Activated CD8-positive, alpha-beta memory T cell treated with anti-CD3 and anti-CD28 coated beads, Interleukin-2, amount 10 ng/mL, durations not matched to agents 7 days and 5 days (primary cell): ENCODE measurements at regions not wholly inside any gene's neighbourhood (a gene's known extent, or its start where the extent isn't known, plus 50 kb on each side); places are given as distances from the start of the nearest gene placed in this dataset.
A peak's percentile ranks its signal among the peaks of the same experiment; 100 is the strongest.

Source experiments
- ATAC-seq: fragments of 150-1000 bp; cut with Tn5 transposase; one replicate; pipeline ENCODE4 v1.10.0; 2021; ENCODE audit warnings: moderate library complexity
- CTCF ChIA-PET: fragments of 350-600 bp; sonication (Branson Sonifier 250); formaldehyde crosslinking; loops from one replicate; lab custom pipeline; 2021; ENCODE audit warnings: antibody characterized with exemption; lab: Charles Lee
- DNase-seq: peaks from one replicate; pipeline ENCODE4 v3.0.0-alpha.2; 2020
- H3K27ac Mint-ChIP-seq: one replicate; pipeline ENCODE4 v1.8.0; 2021; ENCODE audit warnings: mild to moderate bottlenecking, mixed read lengths
- H3K27me3 Mint-ChIP-seq: one replicate; pipeline ENCODE4 v1.8.0; 2021; ENCODE audit warnings: mixed read lengths
- H3K36me3 Mint-ChIP-seq: one replicate; pipeline ENCODE4 v1.8.0; 2021; ENCODE audit warnings: mild to moderate bottlenecking, mixed read lengths
- H3K4me1 Mint-ChIP-seq: one replicate; pipeline ENCODE4 v1.8.0; 2021; ENCODE audit warnings: mixed read lengths
- H3K4me3 Mint-ChIP-seq: one replicate; pipeline ENCODE4 v1.8.0; 2021; ENCODE audit warnings: mild to moderate bottlenecking, moderate library complexity, mixed read lengths
- H3K9me3 Mint-ChIP-seq: one replicate; pipeline ENCODE4 v1.8.0; 2022; ENCODE audit warnings: low read depth, mixed read lengths

DNA sequence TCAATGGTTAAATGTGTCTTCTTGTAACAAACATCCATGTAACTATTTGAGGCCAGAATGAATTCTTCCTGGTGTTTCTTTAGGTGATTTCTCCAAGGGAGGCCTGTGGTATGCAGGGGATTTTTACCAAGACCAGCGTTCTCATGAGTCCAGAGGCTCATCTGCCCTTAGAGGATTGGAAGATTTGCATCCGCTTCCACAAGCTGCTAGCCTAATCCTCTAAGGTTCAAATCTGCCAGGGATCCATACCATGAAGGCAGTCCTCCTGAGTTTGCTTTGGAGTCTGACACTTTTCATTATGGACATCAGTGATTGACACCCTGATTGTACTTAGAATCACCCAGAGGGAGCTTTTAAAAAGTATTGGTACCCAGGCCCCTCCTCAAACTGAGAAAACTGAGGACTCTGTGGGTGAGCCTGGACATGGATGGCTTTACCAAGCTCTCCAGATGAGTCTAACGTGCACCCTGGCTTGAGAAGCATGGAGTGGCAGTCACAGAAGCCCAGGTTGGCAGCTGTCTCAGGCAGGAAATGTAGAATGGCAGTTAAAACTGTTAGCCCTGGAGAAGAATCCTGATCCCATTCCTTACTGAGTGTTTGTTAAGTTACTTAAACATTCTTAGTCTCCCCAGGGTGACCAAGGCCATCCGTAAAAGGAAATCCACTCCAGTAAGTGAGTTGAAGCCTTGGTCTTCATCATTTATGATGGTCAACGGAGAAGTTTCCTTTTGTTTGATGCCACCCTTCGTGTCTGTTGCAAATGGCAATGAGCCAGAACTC lies 95.3 kb upstream of the RMDN2 start:
- H3K4me3 Mint-ChIP-seq, result no peak overlapping the region
- no peaks in the 10 kb centered on the region for H3K9me3 Mint-ChIP-seq
- ATAC-seq (no peak), DNase-seq (no peak)
- peaks cover 6% of the 10 kb centered on the region for H3K4me1 Mint-ChIP-seq
- no peaks in the 10 kb centered on the region for H3K27me3 Mint-ChIP-seq
- H3K36me3 Mint-ChIP-seq, result no peaks in the 10 kb centered on the region
- H3K27ac Mint-ChIP-seq, result no peak overlapping the region
- CTCF ChIA-PET, result interaction anchor here (1.6 to 11.1 kb wide), 3 partner anchors 47 to 433 kb away, joined by 4 to 107 read pairs (median 57); no protein-coding TSS in a partner anchor

DNA sequence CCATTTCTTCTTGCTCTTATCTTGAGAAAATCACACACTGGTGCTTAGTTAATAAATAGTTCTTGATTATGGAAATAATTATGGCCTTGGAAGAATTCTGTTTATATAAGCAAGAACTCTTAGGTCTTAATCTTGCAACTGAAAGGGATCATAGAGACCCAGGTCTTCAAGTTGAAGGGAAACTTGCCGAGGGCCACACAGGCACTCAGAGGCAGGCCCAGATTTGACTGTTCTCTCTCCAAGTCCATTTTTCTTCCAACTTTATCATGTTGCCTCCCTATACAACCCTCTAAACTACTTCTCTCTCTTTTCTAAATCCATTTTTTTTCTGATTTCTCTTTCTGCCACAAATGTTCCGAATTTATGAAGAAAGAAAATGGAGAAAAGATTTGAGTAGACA lies 94.5 kb upstream of the RMDN2 start:
- H3K27me3 Mint-ChIP-seq, result no peaks in the 10 kb centered on the region
- DNase-seq (no peak), ATAC-seq (no peak)
- no peaks in the 10 kb centered on the region for H3K9me3 Mint-ChIP-seq
- CTCF ChIA-PET, result interaction anchor here (1.2 to 11.1 kb wide), 4 partner anchors 46 to 434 kb away, joined by 3 to 107 read pairs (median 30); no protein-coding TSS in a partner anchor
- no peak overlapping the region for H3K4me3 Mint-ChIP-seq
- no peak overlapping the region for H3K27ac Mint-ChIP-seq
- H3K36me3 Mint-ChIP-seq, result no peaks in the 10 kb centered on the region
- H3K4me1 Mint-ChIP-seq, result peaks cover 6% of the 10 kb centered on the region

DNA sequence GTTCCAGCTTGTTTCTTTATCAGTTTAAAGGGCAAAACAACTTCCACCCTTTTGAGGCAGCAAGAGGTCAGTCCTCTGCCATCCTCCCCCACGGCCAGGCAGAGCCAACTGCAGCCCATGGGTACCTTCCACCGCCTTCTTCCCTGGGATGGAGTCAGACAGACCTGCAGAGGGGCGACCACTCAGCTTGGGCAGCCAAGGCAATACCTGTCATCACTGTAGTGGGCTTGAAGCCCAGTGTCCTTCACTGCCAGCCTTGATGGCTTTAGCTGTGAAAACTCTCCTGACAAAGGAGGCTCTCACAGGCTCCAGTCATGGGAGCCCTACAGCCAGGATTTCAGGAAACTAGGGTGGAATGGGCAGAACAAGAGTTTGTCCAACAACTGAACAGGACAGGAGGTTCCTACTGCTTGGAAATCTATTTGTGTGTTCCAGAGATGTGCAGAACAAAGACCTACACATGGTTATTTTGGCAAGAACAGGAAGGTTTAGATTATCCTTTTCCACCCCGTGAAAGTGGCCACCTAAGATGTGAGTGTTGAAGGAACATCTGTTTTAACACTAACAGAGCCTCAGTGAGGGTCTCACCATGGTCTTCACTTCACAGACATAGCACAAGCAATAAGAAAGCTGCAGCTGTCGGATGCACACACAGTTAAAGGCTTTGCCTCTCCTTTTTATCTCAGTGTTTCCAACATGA lies 93.9 kb upstream of the RMDN2 start:
- H3K4me3 Mint-ChIP-seq, result no peak overlapping the region
- DNase-seq (no peak), ATAC-seq (no peak)
- CTCF ChIA-PET, result interaction anchor here (1.2 to 11.1 kb wide), 12 partner anchors 41 to 651 kb away, joined by 3 to 107 read pairs (median 12); no protein-coding TSS in a partner anchor
- no peaks in the 10 kb centered on the region for H3K9me3 Mint-ChIP-seq
- H3K27ac Mint-ChIP-seq, result no peak overlapping the region
- no peaks in the 10 kb centered on the region for H3K36me3 Mint-ChIP-seq
- H3K4me1 Mint-ChIP-seq, result peaks cover 6% of the 10 kb centered on the region
- no peaks in the 10 kb centered on the region for H3K27me3 Mint-ChIP-seq

DNA sequence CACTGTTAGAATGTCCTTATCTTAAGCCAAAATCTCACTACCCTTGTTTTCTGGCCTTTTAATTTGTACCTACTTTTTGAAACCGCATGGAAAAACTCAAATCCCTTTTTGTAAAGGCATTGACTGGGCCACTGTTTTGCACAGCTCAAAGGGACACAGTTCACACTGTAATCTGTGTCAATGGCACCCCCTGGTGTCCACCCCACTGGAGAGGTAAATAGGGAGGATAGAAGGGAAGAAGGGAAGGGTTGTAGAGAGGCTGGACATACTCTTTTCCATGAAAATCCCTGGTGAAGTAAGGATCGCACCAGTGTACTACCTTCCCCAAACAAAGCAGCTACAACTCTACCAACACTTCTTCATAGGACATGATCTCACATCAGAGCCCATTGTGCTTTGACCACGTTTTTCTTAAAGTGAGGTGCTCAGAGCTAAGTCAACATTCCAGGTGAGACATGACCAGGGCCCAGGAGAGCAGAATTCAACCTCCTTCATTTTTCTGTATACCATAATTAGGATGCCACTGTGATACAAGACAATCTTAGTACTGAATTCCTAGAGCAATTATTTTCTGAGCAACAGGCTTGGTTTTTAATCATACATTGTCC lies 92.4 kb upstream of the RMDN2 start:
- DNase-seq (peak; percentile 87), ATAC-seq (peak; percentile 93)
- Mint-ChIP-seq H3K9me3 (no peaks in the 10 kb centered on the region), H3K36me3 (no peaks in the 10 kb centered on the region), H3K4me1 (peaks cover 16% of the 10 kb centered on the region), H3K27me3 (no peaks in the 10 kb centered on the region), H3K27ac (no peak overlapping the region), H3K4me3 (no peak overlapping the region)
- CTCF ChIA-PET, result interaction anchor here (0.6 to 11.1 kb wide), 41 partner anchors 10 to 663 kb away, joined by 3 to 107 read pairs (median 4); no protein-coding TSS in a partner anchor

DNA sequence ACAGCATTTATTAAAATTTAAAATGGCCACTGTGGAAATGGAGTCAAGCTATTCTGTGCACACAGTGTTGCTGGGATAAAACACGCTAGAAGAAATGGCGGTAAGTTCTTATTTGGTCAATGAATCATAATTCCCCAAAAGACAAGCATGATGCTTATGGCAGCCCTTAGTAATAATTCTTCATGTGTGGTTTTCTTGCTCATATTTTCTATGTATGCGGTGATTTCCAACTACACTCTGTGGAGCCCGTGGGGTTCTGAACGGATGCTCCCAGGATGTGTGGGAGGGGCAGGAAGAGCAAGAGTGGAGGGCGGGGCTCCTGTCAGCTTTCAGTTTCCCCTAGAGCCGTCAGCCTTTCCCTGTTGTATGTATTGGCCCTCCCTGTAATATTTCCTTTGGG lies 91.7 kb upstream of the RMDN2 start:
- DNase-seq (no peak), ATAC-seq (no peak)
- Mint-ChIP-seq H3K9me3 (no peaks in the 10 kb centered on the region), H3K27me3 (no peaks in the 10 kb centered on the region), H3K27ac (no peak overlapping the region), H3K4me3 (no peak overlapping the region), H3K36me3 (no peaks in the 10 kb centered on the region), H3K4me1 (peaks cover 16% of the 10 kb centered on the region)
- CTCF ChIA-PET, result interaction anchor here (0.6 to 11.1 kb wide), 34 partner anchors 10 to 664 kb away, joined by 3 to 107 read pairs (median 4); no protein-coding TSS in a partner anchor

DNA sequence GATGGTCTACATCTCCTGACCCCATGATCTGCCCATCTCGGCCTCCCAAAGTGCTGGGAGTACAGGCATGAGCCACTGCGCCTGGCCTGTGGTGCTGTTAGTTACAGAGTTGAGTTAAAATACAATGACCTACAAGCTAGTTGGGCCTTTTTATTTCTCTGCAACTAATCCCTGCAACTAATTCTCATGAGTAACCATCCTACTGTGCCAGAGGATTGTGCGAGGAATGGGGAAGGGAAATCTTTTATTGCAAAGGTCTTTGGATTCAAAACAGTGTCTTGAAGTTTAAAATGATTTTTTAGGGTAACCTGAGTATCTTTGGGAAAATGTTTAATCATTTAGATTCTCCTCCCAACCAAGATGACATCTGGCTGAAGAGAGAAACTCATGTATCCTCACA lies 88.8 kb upstream of the RMDN2 start:
- DNase-seq (no peak), ATAC-seq (no peak)
- Mint-ChIP-seq H3K27ac (no peak overlapping the region), H3K36me3 (no peaks in the 10 kb centered on the region), H3K4me3 (no peak overlapping the region), H3K27me3 (no peaks in the 10 kb centered on the region), H3K4me1 (peaks cover 10% of the 10 kb centered on the region), H3K9me3 (no peaks in the 10 kb centered on the region)
- CTCF ChIA-PET, result interaction anchor here (1.0 to 11.1 kb wide), 4 partner anchors 41 to 440 kb away, joined by 3 to 107 read pairs (median 10); no protein-coding TSS in a partner anchor

DNA sequence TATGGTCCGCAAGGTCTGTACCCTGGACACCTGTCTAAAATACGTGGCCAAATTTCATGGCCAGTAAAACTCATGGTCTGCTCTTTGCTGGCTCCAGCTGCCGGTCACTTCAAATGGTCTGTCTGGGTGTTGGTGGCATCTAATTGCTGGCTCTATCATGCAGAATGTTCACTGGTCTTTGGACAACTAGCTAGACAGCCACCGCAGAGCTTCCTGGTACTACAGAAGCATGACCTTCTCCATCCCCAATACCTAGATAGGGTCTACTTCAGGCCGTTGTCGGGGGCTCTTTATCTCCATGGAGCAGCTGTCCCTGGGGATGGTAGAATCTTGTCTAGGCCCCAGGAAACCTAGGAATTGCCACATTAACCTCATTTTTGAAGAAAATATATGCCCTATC lies 88.4 kb upstream of the RMDN2 start:
- DNase-seq, result no peak
- no peak for ATAC-seq
- Mint-ChIP-seq H3K9me3 (no peaks in the 10 kb centered on the region), H3K27me3 (peaks cover 4% of the 10 kb centered on the region), H3K4me1 (peaks cover 10% of the 10 kb centered on the region), H3K27ac (no peak overlapping the region), H3K4me3 (no peak overlapping the region), H3K36me3 (no peaks in the 10 kb centered on the region)
- CTCF ChIA-PET, result interaction anchor here (1.0 to 11.1 kb wide), 5 partner anchors 12 to 441 kb away, joined by 3 to 107 read pairs (median 4); no protein-coding TSS in a partner anchor

DNA sequence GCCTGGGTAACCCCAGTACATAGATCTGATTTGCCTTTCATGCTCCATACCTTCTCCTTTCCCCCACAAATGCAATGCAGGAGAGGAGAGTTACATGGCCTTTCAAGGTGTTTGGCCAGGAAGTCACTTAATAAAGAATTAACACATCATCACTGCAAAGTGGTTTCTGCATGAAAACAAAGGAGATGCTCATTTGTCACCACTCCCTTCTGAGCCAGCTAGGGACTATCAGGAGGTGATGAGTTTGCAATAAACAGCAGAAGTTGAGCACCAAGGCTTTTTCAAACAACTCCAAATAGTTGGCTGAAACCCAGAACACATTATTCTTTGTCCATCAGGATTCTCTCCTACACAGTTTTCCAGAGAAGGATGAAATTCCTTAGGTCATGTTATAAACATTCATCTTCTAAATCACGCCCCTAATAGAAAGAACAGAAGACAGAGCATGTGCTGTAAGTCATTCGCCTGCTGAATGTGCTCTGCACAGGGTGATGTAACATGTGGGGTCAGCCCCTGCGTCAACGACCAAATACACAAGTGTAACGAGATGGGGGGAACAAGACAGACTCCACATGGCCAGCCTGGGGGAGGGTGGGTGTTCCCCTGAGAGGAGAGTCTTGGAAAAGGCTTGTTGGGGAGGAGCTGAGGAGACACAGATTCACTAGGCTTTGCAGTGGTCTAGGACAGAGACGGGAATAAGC lies 87.3 kb upstream of the RMDN2 start:
- H3K27me3 Mint-ChIP-seq, result peaks cover 10% of the 10 kb centered on the region
- DNase-seq, result no peak
- peaks cover 10% of the 10 kb centered on the region for H3K4me1 Mint-ChIP-seq
- H3K36me3 Mint-ChIP-seq, result no peaks in the 10 kb centered on the region
- no peaks in the 10 kb centered on the region for H3K9me3 Mint-ChIP-seq
- CTCF ChIA-PET, result interaction anchor here (1.5 to 11.1 kb wide), 4 partner anchors 13 to 442 kb away, joined by 3 to 107 read pairs (median 11); no protein-coding TSS in a partner anchor
- ATAC-seq, result no peak
- no peak overlapping the region for H3K4me3 Mint-ChIP-seq
- no peak overlapping the region for H3K27ac Mint-ChIP-seq

DNA sequence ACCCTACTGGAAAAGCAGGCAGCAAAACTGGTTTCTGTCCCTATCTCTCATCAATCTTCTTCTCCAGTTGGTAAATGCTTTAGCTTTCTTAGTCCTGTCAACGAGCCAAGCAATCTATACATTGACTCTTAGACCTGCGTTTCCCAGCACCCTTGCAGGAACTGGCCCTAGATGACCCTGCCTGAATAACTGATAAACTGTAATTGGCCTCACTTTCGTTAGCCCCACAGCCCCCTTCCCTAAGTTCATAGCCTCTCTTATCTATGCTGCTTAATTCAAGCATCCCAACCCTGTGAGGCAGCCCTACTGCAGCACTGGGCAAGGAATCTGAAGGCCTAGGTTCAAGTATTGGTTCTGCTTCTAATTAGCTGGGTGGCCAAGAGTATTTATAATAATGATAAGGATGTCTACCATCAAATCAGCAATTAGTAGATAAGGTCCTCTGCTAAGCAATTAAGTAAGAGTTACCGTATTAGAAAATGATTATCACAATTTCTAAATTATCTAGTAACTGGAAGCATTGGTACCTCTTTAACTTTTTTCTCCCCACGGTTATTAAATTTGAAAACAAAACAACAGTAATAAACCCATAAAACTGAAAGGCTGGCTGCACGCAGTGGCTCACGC lies 86.4 kb upstream of the RMDN2 start:
- ATAC-seq, result no peak
- peaks cover 10% of the 10 kb centered on the region for H3K4me1 Mint-ChIP-seq
- no peak for DNase-seq
- no peak overlapping the region for H3K27ac Mint-ChIP-seq
- CTCF ChIA-PET, result interaction anchor here (11.1 kb wide), 1 partner anchor 38 kb away, joined by 107 read pairs; no protein-coding TSS in a partner anchor
- H3K36me3 Mint-ChIP-seq, result no peaks in the 10 kb centered on the region
- peaks cover 15% of the 10 kb centered on the region for H3K27me3 Mint-ChIP-seq
- H3K4me3 Mint-ChIP-seq, result no peak overlapping the region
- H3K9me3 Mint-ChIP-seq, result no peaks in the 10 kb centered on the region

DNA sequence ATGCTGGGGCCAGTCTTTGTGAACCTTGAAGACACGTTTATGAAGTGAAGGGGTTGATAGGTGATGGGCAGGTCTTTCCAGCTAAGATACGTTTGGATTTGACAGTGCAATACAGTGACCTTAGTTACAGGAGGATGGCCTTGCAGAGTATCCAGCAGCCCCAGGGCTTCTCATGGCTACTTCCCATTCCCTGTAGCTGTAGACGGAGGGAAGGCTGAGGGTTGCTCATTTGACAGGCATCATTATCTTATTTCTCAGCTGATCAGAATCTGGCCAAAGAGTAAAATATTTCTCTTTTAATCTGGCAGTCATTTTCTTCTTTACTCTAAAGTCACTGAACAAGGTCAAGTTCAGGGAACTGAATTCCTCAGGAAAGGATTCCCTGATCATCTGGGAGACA lies 85.1 kb upstream of the RMDN2 start:
- DNase-seq (no peak), ATAC-seq (no peak)
- Mint-ChIP-seq H3K27me3 (peaks cover 21% of the 10 kb centered on the region), H3K36me3 (no peaks in the 10 kb centered on the region), H3K9me3 (no peaks in the 10 kb centered on the region), H3K4me3 (no peak overlapping the region), H3K27ac (no peak overlapping the region), H3K4me1 (peaks cover 10% of the 10 kb centered on the region)
- CTCF ChIA-PET, result interaction anchor here (1.2 kb wide), 1 partner anchor 444 kb away, joined by 4 read pairs; no protein-coding TSS in a partner anchor

DNA sequence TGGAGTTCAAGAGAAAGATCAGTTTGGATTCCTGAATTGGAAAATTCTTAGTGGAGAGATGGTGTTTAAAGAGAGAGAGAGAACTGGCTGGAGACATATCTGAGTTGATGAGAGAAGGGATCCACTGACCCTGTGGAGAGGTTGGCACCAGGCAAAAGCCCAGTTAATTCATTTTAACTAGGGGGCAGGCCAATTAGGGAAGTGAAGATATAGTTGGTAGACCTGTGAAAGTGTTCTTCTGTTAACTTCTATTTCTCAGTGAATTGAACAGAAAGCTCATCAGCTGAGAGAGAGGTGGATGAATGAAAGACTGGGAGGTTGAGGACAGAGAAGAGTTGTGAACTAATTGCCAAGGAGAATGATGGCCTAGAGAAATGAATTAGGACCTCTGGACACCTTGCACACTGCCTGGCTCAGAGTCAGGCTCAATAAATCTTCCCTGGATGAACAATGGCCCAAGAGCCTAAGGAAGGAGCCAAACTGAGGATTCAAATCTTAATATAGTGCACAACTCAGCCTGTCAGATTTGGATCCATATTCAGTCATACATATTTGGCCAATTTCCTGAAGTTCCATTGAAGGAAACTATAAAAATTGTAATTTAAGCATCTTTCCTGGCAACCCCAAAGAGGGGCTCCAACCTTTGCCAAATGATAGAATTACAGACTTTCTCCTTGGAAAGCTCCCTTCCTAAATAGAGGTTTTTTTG lies 82.2 kb upstream of the RMDN2 start:
- H3K4me3 Mint-ChIP-seq, result no peak overlapping the region
- H3K27ac Mint-ChIP-seq, result no peak overlapping the region
- H3K36me3 Mint-ChIP-seq, result no peaks in the 10 kb centered on the region
- H3K9me3 Mint-ChIP-seq, result no peaks in the 10 kb centered on the region
- CTCF ChIA-PET, result interaction anchor here (1.5 to 2.0 kb wide), 2 partner anchors 10 to 35 kb away, joined by 5 to 7 read pairs; no protein-coding TSS in a partner anchor
- no peak for ATAC-seq
- no peak for DNase-seq
- peaks cover 22% of the 10 kb centered on the region for H3K27me3 Mint-ChIP-seq
- no peaks in the 10 kb centered on the region for H3K4me1 Mint-ChIP-seq

DNA sequence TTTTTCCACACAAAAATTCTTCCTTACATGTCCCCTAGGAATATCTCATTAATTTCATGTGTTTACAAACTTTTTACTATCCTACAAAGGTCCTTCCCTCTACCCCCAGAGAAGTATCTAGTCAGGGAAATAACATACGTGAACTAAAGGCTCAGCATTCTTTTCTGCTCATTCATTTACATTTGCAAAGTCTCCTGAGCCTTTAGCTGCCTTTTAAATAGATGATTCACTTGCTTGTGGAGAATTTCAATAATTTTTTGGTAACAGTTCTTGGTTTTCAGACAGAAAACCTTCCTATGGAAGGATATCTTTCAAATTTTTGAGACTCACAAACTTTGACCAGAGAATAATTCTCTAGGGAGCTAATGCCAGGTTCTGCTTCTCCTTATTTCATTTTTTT lies 81.5 kb upstream of the RMDN2 start:
- Mint-ChIP-seq H3K36me3 (no peaks in the 10 kb centered on the region), H3K4me1 (no peaks in the 10 kb centered on the region), H3K4me3 (no peak overlapping the region), H3K27ac (no peak overlapping the region), H3K9me3 (no peaks in the 10 kb centered on the region), H3K27me3 (peaks cover 22% of the 10 kb centered on the region)
- no peak for ATAC-seq
- CTCF ChIA-PET, result interaction anchor here (1.5 to 2.0 kb wide), 2 partner anchors 11 to 34 kb away, joined by 5 to 7 read pairs; no protein-coding TSS in a partner anchor
- DNase-seq, result no peak
